Hippocampal formation (tissue), 2 donors: ENCODE measurements at regions not wholly inside any gene's neighbourhood (a gene's known extent, or its start where the extent isn't known, plus 50 kb on each side); places are given as distances from the start of the nearest gene placed in this dataset.
A peak's percentile ranks its signal among the peaks of the same experiment; 100 is the strongest.

Experiments used
- DNase-seq, 2 donors: peaks; one replicate each; lab custom pipeline; 2025; lab: John Stamatoyannopoulos, UW

DNA sequence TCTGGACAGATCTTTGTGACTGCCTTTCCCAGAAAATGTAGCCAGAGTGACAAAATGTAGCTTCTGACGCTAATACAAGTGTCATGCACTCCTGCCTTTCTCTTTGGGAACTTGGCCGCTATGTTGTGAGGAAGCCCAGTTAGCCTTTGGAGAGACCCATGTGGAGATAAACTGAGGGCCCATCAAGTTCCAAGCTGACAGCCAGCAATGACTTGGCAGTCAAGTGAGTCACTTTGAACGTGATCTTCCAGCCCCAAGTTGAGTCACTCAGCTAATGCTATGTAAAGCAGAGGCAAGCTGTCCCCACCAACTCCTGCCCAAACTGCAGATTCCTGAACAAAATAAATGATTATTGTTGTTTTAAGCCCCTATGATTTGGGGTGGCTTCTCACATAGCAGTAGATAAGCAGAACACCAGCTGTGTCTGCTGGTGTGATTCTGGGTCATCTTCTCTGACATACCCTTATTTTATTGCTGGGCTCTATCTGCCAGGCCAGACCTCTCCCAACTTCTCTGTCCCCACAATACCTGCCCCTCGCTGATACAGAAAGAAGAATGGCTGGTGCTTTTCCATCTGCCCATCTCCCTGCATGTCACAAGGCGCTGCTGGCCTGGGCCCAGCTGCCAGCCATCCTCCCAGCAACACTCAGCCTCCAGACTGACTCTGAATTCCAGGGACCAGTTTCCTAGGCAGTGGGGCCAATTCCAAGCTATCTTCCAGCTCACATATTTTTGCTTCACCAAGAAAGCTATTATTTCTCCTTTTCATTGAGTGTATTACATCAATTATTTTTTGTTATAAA lies 274.8 kb downstream of the LRFN2 start:
- no peak for DNase-seq

DNA sequence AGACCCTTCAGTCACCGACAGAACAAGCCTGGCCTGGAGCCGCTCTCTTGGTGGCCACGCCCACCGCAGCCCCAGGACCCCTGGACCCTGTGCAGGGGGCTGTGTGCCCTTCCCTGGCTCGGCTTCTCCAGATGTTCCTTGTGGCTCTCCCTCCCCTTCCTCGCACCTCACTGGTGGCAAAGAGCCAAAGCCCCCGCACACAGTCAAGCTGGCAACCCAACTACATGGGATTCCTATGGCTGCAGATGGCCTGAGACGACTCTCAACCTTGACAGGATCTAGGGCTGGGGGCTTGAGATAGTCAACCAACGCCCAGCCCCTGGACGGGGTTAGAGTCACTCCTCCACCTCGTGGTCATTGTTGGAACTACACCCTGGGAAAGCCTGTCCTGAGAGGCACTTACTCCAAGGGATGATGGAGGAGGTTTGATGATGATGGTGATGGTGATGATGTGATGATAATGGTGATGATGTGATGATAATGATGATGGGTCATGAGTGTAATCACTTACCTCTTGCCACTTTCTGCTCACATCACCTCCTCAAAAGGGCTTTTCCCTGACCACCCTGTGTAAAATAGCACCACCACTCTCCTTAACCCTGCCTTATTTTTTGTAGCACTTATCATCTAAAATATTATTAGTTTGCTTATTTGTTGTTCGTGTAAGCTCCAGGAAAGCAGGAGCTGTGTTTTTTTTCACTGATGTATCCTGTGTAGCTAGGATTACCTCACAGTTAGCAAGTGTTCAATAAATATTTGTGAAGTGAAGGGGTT lies 278.4 kb downstream of the LRFN2 start:
- DNase-seq = peak in 1 of 2 donors; percentile 26

DNA sequence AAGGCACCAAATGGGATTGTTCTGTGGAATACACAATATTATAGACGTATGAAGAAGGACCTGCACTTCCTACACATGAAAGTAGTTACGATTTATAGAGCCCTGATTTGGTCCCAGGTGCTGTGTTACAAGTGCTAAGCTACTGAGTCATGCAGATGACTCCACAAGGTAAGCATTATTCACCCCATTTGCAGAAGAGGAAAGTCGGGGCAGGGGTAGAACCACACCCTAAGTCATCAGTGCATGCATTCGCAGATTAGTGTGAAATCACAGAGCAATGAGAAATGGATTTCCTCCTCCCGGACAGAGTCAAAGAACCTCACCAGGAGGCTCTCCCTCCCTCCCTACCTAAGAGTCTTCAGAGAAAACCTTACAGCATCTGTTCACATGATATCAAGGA lies 279.5 kb downstream of the LRFN2 start:
- DNase-seq = no peak

DNA sequence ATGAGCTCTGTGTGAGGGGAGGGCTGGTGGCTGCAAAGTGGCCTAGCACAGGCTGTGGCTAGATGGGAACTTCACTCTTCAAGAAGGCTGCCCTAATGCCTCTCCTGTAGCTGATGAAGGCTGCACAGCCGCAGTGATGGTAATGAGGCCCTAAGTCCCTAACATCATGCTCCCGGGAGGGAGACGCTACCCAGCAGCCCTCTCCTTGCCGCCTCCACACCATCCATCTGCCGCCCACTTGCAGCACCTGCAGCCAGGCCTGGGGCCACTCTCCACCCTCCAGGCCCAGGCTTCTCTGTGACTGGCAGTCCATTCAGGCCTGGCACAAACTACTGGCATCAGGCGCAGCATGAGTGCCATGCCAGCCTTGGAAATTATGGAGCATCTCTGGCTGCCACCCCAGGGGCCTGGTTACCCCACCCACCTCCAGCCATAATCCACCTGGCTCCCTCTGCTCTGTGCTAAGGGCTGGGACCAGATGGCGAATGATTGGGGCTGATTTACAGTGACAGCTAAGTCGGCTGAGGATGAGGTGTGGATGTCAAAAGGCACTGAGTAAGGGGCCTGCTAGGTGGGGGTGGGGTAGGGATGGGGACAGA lies 284.2 kb downstream of the LRFN2 start:
- DNase-seq = no peak

DNA sequence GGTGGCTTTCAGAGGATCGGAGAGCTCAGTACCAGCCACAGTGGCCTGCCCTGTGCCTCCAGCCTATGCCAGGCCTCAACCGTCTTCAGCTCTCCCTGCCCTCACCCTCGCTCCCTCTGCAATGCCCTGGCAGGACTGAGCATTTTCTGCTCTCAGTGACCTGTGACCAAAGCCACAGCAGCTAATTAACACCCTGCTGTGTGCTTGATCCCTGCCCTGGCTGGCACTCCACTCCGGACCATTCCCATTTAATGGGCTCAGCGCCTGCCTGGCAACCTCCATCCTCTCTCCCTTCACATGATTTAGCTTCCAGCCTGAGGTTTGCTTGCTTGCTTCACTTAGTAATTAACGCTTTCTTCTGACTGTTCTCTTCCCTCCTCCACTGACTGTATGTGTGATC lies 287.5 kb downstream of the LRFN2 start:
- peak; percentile 24 to 43 for DNase-seq

DNA sequence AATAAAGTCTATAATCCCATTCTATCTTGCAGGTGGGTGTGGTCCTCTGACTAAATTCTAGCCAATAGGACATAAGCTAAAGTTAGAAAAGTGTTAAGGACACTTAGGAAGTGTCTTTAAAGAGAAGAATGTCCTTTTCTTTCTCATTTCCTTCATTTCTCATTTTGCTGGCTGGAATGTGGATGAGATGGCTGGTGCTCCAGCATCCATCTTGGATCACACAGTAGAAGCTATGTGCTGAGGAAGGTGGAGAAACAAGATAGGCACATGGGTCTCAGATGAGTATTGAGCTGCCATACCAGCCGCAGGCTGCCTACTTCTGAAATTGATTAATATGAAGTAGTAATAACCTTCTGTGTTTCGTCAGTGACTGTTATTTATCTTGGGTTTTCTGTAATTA lies 289.0 kb downstream of the LRFN2 start:
- no peak for DNase-seq

DNA sequence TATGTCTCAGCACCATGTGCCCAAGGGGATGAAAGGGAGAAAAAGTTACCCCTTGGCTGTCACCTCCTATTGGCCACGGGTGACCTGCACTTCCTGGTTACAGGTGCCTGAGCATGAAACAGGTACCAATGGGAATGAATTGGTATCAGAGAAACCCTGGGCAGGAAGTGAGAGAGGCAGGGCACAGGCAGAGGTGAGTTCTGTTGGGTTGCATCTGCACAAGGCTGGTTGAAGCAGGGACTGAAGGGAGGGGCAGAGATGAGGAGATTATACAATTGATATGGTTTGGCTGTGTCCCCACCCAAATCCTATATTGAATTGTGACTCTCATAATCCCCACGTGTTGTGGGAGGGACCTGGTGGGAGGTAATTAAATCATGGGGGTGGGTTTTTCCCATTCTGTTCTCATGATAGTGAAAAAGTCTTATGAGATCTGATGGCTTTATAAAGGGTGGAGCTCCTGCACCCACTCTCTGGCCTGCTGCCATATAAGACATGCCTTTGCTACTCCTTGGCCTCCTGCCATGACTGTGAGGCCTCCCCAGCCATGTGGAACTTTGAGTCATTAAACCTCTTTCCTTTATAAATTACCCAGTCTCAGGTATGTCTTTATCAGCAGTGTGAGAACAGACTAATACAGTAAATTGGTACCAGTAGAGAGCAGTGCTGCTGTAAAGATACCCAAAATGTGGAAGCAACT lies 291.8 kb downstream of the LRFN2 start:
- DNase-seq = no peak

DNA sequence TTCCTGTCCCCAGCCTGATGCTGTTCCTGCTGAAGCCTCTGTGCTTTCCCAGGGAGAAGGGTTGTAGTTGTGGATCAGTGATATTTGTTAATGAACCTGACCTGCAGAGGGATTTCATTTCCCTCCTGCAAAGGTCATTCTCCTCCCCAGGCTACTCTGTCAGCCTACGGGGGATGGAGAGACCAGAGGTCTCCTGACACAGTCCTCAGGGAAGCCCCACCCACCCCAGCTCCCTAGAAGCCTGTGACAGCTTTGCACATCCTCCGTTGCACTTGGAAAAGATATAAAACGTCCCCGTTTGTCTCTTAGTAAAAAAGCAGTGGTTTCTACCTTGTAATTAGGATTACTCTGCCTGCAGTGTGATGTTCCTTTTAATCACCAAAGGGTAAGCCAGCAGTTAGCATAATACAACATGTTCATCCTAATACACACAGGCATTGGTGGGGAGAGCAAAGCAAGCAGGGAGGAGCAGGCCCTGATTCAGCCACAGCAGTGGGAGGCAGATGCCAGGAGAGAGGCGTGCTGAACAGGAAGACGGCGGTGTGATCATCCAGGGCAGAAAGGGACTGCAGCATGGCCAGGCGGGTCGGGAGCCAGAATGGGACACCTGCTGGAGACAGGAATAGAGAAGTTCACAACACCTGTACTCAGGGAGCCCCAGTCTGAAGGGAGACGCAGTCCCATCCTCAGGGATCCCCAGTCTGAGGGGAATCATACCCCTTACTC lies 293.5 kb downstream of the LRFN2 start:
- DNase-seq = no peak

DNA sequence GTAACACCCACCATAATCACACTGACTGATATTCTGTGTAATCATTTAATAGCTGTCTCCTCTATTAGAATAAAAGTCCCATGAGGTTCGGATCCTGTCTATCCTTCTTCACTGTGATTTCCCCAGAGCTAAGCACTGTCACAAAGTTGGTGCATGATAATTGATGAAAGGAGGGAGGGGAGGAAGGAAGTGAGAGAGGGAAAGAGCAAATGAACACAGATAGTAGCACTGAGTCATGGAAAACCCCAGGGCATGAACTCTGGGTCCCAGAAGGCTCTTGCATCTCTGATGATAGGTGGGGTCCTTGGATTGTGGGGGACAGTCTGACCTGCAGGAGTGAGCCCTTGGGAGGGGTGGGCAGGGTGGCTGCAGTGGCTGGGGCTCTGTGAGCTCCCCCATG lies 294.1 kb downstream of the LRFN2 start:
- no peak for DNase-seq

DNA sequence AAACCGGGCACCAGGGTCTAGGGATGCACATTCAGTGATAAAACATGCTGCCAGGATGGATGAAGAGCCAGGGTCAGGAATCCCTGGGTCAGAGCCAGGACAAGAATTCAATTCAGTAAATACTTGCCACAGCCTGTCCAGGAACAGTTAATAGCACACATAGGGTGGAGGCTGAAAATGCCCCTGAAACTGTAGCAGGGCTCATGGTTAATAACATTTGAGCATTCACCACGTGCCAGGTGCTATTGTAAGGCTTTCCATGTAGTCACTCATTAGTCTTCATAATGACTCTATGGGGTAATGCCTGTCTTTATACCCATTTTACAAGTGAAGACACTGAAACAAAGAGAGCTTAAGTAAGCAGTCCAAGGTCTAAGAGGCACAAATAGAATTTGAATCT lies 296.3 kb downstream of the LRFN2 start:
- DNase-seq = no peak

DNA sequence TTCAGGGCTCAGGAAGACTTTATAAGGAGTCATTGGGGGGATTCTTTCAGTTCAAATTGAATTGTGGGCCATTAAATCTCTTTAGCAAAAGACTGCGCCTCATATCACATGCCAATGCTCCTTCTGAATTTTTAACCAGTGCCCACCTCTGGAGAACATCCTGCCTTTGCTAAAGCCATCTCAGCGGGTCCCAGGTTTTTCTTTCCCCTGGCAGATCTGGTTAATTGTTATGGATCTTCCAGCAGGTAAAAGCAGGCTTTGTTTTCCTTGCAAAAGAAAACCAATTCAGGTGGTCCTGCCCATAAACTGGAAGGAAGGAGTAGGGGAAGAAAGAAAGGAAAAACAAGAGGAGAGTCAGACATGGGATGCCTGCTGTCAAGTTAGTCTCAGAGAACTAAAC lies 298.2 kb downstream of the LRFN2 start:
- no peak for DNase-seq

DNA sequence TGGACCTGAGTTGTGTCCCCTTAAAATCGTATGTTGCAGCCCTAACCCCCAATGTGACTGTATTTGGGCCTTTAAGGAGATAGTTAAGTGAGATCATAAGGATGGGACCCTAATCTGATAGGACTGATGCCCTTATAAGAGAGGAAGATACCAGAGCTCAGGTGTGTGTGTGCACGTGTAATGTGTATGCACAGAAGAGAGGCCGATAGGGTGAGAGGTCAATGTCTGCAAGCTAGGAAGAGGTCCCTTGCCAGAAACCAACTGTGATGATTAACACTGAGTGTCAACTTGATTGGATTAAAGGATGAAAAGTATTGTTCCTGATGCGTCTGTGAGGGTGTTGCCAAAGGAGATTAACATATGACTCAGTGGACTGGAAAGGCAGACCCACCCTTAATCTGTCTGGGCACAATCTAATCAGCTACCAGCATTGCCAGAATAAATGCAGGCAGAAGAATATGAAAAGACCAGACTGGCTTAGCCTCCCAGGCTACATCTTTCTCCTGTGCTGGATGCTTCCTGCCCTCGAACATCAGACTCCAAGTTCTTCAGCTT lies 299.8 kb downstream of the LRFN2 start:
- no peak for DNase-seq

DNA sequence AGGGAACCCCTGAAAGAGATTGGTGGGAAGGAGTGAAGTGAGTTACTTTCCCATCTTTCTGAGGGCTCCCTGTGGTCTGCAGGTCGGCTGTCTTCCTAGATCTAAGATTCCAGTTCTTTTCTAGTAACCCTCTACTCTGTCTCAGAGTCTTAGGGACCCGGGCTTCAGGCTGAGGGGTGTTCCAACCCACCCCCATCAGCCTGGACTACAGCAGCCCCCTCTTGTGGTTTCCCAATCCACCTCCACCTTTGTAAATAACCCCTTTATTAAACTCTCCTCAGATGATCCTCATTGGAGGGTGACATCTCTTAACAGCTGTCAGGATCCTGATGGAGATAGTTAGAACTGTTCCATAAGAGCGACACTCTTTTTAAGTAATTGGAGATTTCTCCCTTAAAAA lies 300.4 kb downstream of the LRFN2 start:
- DNase-seq = no peak

DNA sequence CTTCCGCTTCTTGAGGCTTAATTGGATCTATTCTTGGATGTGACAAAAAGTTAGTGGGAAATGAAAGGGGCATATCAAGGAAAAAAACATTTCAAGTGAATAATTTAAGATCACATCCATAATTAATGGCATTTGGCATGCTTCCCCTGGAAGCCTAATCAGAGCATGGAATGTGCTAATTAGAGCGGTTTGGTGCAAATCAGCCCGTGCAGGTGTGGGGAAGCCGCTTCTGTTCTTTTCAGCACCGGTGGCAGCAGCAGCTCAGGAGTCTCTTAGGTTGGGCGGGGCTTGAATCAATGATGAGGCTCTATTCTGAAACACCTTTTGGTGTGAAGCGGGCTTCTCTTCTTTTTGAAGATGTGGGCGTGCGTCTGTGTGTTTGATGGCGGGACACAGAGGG lies 301.2 kb downstream of the LRFN2 start:
- DNase-seq = no peak

DNA sequence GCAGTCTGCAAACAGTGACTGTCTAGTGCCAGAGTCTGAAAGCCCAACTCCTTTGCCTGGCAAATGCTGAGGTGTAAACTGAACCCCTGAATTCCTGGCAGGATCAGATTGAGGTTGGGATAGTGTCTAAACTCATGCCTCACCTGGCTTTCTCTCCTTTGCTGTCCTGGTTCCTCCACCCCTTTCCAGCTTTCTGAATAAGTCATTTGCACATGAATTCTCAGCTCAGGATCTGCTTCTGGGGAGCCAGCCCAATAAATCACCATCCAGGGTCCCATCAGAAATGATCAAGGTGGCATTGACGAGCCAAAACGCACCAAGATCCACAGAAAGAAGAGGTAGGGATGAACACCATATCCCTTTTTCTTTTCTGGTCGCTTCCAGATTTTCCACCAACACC lies 301.6 kb downstream of the LRFN2 start:
- no peak for DNase-seq

DNA sequence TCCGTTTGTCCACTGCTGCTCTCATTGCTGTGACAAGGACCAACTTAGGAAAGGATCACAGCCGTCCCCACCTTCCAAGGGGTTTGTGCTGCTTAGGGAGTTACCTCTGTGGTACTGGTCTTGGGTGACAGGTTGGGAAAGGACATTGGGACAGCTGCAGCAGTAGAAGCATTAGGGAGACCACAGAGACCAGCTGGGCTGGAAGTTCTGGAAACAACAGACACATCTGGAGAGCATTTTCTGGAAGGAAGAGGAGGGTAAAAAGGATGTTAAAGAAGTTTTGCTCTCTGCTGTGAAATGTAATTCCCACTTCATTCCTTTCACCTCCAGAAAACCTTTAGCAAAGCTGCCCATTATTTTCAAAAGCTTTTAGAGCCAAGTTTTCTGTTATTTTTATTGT lies 304.2 kb downstream of the LRFN2 start:
- no peak for DNase-seq

DNA sequence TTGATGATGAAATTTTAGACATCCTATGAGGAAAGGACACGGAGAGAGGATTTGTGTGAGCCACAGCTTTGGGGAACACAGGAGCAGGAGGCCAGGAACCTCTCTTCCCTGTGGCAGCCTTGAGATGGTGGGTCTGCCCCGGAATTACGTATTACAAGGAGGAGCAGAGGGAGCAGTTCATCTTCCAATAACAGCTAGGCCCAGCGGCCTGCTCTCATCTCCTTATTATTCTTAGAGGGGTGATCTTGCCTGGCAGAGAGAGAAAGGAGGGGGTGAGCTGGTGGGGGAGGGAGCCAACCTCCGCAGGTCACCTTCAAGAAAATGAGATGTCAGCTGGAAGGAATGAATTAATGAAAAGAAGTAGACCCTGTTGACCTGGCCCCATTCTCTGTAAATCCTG lies 305.8 kb downstream of the LRFN2 start:
- no peak for DNase-seq

DNA sequence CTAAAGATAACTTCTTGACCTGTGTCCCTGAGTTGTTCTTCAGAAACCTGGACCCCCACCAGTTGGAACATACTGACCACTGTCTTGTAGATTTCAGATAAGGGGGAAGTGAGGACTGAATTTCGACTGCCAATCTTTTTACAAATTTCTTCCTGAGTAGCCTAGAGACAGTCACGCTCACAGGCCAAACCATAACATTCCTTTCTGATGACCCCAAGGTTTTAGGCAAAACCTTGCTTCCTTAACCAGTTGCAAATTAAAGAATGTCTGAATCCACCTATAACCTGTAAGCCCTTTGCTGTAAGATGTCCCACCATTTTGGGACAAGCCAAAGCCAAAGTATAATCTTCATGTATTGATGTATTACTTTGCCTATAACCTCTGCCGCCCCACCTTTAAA lies 306.9 kb downstream of the LRFN2 start:
- no peak for DNase-seq

DNA sequence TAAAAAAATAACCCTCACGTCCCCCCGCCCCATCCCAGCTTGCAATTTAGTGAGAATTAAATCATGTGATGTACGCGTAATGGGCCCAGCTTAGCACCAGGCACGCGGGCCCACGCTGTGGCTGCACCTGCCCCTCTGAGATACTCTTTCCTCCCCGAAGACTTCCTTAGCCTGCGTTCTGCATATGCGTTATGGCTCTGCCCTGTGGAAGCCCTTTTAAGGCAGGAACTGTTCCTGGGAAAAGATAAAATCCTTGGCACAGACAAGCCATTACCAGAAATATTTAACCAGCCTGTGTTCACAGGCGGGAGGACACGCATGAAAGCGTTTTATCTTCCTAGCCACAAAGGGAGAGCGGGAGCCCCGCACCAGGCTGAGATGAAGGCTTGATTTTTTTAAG lies 311.0 kb downstream of the LRFN2 start:
- DNase-seq = no peak

DNA sequence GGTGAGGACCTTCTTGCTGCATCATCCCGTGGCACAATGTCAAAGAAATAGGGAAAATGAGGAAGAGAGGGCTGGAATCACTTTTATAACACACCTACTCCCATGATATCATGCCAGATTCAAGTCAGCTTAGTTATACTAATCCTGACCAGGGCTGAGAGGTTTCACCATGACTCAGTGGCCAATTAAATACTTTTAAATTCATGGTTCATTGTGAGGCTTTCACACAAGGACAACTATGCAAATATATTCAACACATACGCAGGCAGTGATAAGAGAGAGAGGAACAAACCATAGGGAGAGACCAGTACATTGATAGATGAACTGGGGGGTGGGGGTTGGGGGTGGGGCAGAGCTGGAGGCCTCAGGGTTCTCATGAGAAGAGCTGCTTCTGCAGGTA lies 313.1 kb downstream of the LRFN2 start:
- DNase-seq = no peak

DNA sequence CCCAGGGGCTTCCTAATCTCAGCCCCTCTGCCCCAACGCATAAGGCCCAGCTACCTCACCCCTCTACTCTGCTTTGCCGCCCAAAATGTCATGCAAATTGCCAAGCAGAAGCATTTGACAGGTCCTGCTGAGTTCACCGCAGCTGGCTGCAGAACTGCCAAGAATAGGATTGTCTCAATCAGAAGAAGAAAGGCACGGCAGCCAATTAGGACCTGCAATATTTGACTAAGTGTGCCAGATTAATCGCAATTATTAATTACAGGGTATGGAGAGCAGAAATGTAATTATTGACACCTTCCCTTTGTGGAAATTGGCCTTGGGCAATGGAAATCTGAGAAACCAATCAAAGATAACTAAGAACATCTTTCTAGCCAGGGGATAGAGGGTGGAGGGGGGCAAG lies 318.6 kb downstream of the LRFN2 start:
- DNase-seq = no peak

DNA sequence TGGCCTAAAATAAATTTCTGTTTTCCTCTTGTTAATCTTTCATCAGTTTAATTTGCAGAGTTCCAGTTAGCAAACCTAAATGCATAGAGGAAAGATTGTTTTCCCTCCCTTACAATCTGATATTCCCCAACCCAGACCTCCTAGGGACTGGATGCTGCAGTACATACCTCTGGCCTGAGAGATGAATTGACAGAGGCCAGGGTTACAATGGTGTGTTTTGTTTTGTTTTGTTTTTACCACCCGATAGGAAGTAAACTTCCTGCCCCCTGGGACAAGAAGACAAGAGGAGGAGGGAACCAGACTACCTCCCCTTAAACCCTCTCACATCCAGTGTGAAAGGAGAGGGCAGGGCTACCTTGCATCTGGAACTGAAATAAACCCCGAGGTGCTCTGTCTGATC lies 319.0 kb downstream of the LRFN2 start:
- no peak for DNase-seq
